Esophagus muscularis mucosa (tissue), 4 donors: ENCODE measurements at regions not wholly inside any gene's neighbourhood (a gene's known extent, or its start where the extent isn't known, plus 50 kb on each side); places are given as distances from the start of the nearest gene placed in this dataset.
"Not testable (repeated sequence)": the region's sequence is repeated elsewhere in the genome, so short reads cannot be mapped to it uniquely, and the experiment has no call there.

ENCODE experiments used
- DNase-seq: peaks from one replicate; pipeline ENCODE4 v3.0.0-alpha.2; 2017; ENCODE audit errors: extremely low spot score
- H3K27ac ChIP-seq, 4 donors: fragments of 200-600 bp; sonication (generic); replicated peaks in 1 of 4; 1 replicate in 3 of 4; 2 replicates in 1 of 4; pipeline ENCODE4 v1.5.1; 2016 to 2019; ENCODE audit warnings: mild to moderate bottlenecking in 1 of 4
- H3K27me3 ChIP-seq, 4 donors: fragments of 200-600 bp; sonication (generic); one replicate each; pipeline versions ENCODE4 v1.5.1 to v1.6.0; 2016 to 2019
- H3K36me3 ChIP-seq, 4 donors: fragments of 200-600 bp; sonication (generic); one replicate each; pipeline ENCODE4 v1.5.1; 2016 to 2019
- H3K4me1 ChIP-seq, 4 donors: fragments of 200-600 bp; sonication (generic); one replicate each; pipeline ENCODE4 v1.5.1; 2016 to 2019
- H3K4me3 ChIP-seq, 4 donors: fragments of 200-600 bp; sonication (generic); 1 replicate in 2 of 4; 2 replicates in 2 of 4; pipeline ENCODE4 v1.5.1; 2016 to 2019; ENCODE audit warnings: mild to moderate bottlenecking in 4 of 4, moderate library complexity in 1 of 4
- H3K9me3 ChIP-seq, 4 donors: fragments of 200-600 bp; sonication (generic); 1 replicate in 3 of 4; 2 replicates in 1 of 4; pipeline ENCODE4 v1.5.1; 2016 to 2019
- CTCF ChIP-seq, 3 experiments: fragments of 200-600 bp in 2 of 3; fragments of 450-650 bp in 1 of 3; sonication (generic) in 2 of 3; IDR thresholded peaks; one replicate each; pipeline ENCODE4 v1.5.1; 2017 to 2019; ENCODE audit warnings: antibody characterized with exemption in 3 of 3, mild to moderate bottlenecking in 2 of 3, moderate library complexity in 1 of 3
- EP300 ChIP-seq: sonication (generic); formaldehyde crosslinking; IDR thresholded peaks from one replicate; pipeline ENCODE4 v1.6.1; 2017; ENCODE audit warnings: antibody characterized with exemption
- POLR2A ChIP-seq: fragments of 450-650 bp; IDR thresholded peaks from one replicate; pipeline ENCODE4 v1.6.1; 2017; ENCODE audit warnings: antibody characterized with exemption, moderate library complexity, mild to moderate bottlenecking, low read depth
- POLR2AphosphoS5 ChIP-seq, 2 donors: sonication (generic); formaldehyde crosslinking; IDR thresholded peaks; one replicate each; pipeline ENCODE4 v1.6.1; 2017; ENCODE audit warnings: antibody characterized with exemption in 2 of 2
- whole genome bisulfite sequencing: methylation state at CpG from one replicate; pipeline ENCODE4 v1.1.5; 2018; 5-methylcytosine and 5-hydroxymethylcytosine counted together
- intact Hi-C: fragments of 100-400 bp; cut with DNase I; formaldehyde crosslinking; loops from one replicate; pipeline ENCODE4 v1.15.1; 2023

GRCh38 chr7:93693796-93694195 lies 119.3 kb upstream of the CALCR start:
- Histone ChIP-seq H3K4me3 (no peak overlapping the region), H3K36me3 (no peaks in the 10 kb centered on the region), H3K27ac (no peak overlapping the region), H3K9me3 (no peaks in the 10 kb centered on the region), H3K27me3 (no peaks in the 10 kb centered on the region), H3K4me1 (no peaks in the 10 kb centered on the region)
- intact Hi-C loops: no loop called here
- WGBS: 80% methylated on average over 6 of the region's 6 CpGs
- DNase-seq: no peak
- TF ChIP-seq EP300 (no peak), POLR2A (no peak), POLR2AphosphoS5 (IDR thresholded peaks at IDR 0.05) (no peak), CTCF (IDR thresholded peaks at IDR 0.05) (no peak)

GRCh38 chr7:93690021-93690420 lies 115.5 kb upstream of the CALCR start:
- Histone ChIP-seq H3K9me3 (no peaks in the 10 kb centered on the region), H3K4me3 (no peak overlapping the region), H3K27ac (no peak overlapping the region), H3K4me1 (no peaks in the 10 kb centered on the region), H3K27me3 (no peaks in the 10 kb centered on the region), H3K36me3 (no peaks in the 10 kb centered on the region)
- 85% methylated on average over 2 of the region's 2 CpGs for WGBS
- no peak for DNase-seq
- TF ChIP-seq POLR2AphosphoS5 (IDR thresholded peaks at IDR 0.05) (no peak), CTCF (IDR thresholded peaks at IDR 0.05) (no peak), EP300 (no peak), POLR2A (no peak)
- intact Hi-C loops: no loop called here

- no peaks in the 10 kb centered on the region for H3K9me3 ChIP-seq
- no peaks in the 10 kb centered on the region for H3K27me3 ChIP-seq
- no peak for DNase-seq
- H3K4me3 ChIP-seq: no peak overlapping the region
- no peaks in the 10 kb centered on the region for H3K36me3 ChIP-seq
- H3K27ac ChIP-seq: no peak overlapping the region
- no peaks in the 10 kb centered on the region for H3K4me1 ChIP-seq
- TF ChIP-seq EP300: no peak
- TF ChIP-seq POLR2A: no peak
- TF ChIP-seq POLR2AphosphoS5 (IDR thresholded peaks at IDR 0.05): no peak
- no peak for TF ChIP-seq CTCF (IDR thresholded peaks at IDR 0.05)
- intact Hi-C loops: no loop called here
Observed at GRCh38 chr7:93678185-93678584, 103.7 kb upstream of the CALCR start.

GRCh38 chr7:93663561-93664299 lies 89.2 kb upstream of the CALCR start:
- no peak for DNase-seq
- 88% methylated on average over 10 of the region's 11 CpGs for WGBS
- H3K4me3 ChIP-seq: no peak overlapping the region
- intact Hi-C loops: no loop called here
- H3K4me1 ChIP-seq: no peaks in the 10 kb centered on the region
- no peaks in the 10 kb centered on the region for H3K36me3 ChIP-seq
- H3K27me3 ChIP-seq: peaks cover 0 to 8% (median 0%) of the 10 kb centered on the region in 4 donors
- H3K27ac ChIP-seq: no peak overlapping the region
- TF ChIP-seq POLR2AphosphoS5 (IDR thresholded peaks at IDR 0.05): no peak
- TF ChIP-seq POLR2A: no peak
- TF ChIP-seq CTCF (IDR thresholded peaks at IDR 0.05): no peak
- no peak for TF ChIP-seq EP300
- H3K9me3 ChIP-seq: no peaks in the 10 kb centered on the region

GRCh38 chr7:93658163-93658562 lies 83.6 kb upstream of the CALCR start:
- H3K4me3 ChIP-seq, DNase-seq, H3K27ac ChIP-seq, intact Hi-C loops, H3K27me3 ChIP-seq, H3K4me1 ChIP-seq, H3K9me3 ChIP-seq, H3K36me3 ChIP-seq: not testable (repeated sequence)
- 92% methylated on average over 3 of the region's 3 CpGs for WGBS
